ENCODE measurements at regions not wholly inside any gene's neighbourhood (a gene's known extent, or its start where the extent isn't known, plus 50 kb on each side); places are given as distances from the start of the nearest gene placed in this dataset.

GRCh38 chr17:13084420-13084819, 66.6 kb upstream of the ELAC2 start:
- no peak for DNase-seq (ENCODE audit: low read depth)

DNA sequence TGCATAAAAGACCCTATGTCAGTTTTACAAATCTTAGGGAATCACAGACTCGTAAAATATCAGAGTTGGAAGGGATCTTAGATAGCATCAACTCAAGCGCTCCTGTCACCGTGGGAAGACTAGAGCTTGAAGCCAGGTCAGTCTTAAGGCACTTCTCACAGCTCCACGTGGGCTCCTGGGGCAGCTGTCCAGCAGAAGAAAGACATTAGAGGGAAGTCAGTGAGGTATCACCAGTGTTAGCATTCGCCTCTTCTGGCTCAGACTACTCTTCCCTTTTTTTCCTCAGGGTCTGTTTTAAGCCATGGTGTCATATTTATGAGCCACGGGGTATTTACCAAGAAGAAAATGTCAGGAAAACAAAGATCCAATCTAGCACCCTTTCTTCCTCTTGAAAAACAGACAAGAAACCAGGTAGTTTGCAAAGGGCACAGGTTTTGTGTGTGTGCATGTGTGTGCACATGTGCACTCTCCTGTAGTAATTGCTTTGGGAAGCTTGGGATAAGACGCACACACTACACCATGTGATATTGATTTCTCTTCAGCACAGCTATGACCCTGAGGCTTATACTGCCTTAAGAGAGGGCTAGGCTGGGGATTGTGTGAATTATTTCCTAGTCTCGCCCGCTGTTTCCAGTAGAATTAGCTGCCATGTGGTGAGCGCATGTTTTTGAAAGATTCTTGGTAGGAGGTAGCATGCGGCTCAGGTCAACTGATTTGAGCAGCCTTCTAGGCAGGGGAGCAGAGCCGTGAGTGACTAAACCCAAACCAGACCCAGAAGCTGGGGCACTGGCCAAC, 61.0 kb upstream of the ELAC2 start:
- DNase-seq (ENCODE audit: low read depth) = no peak

- DNase-seq (ENCODE audit: low read depth) = no peak
Observed at GRCh38 chr17:13076905-13077304, 59.1 kb upstream of the ELAC2 start.

DNA sequence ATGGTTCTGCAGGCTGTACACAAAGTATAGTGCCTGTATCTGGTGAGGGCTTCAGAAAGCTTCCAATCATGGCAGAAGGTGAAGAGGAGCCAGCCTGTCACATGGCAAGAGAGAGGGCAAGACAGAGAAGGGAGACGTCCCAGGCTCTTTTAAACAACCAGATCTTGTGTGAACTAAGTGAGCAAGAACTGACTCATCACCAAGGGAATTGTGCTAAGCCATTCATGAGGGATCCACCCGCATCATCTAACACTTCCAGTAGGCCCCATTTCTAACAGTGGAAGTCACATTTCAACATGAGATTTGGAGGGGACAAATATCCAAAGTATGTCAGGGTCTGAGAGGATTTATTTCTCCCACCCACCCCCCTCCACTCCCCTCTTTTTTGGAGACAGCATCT, 56.2 kb upstream of the ELAC2 start:
- DNase-seq (ENCODE audit: low read depth) = no peak

DNA sequence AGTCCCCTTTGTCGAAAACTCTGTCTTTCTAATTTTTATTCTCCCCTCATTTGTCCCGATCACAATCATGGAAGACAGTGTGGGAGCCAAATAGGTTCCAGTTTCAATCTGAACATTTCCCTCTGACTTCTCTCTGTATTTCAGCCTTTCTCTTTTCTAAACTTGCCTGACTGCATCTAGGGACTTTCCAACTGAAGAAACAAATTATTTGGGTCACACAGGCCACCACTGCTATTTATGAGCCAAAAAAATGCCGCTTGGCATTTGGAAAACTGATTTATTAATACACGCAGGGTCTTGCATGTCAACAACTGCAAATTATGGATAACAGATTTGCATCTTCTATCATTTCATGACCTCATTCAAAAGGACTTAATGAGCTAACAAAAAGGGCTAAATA, 55.2 kb upstream of the ELAC2 start:
- DNase-seq (ENCODE audit: low read depth) = no peak

DNA sequence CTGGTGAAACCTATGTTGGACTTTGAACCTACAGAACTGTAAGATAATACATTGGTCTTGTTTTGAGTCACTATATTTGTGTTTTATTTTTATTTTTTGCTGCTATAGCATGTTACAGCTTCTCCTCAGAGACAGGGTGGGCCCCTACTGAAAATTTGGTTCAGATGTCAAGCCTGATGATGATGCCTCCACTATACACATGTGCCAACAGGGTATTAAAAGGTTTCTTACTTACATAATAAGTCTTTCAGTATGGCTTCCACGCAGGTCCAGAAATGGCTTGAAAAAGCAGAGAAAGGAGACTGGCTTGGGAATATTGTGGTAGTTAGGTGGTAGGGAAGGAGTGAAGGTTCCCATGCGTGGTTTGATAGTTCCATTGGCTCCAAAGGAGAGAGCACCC, 52.9 kb upstream of the ELAC2 start:
- no peak for DNase-seq (ENCODE audit: low read depth)

DNA sequence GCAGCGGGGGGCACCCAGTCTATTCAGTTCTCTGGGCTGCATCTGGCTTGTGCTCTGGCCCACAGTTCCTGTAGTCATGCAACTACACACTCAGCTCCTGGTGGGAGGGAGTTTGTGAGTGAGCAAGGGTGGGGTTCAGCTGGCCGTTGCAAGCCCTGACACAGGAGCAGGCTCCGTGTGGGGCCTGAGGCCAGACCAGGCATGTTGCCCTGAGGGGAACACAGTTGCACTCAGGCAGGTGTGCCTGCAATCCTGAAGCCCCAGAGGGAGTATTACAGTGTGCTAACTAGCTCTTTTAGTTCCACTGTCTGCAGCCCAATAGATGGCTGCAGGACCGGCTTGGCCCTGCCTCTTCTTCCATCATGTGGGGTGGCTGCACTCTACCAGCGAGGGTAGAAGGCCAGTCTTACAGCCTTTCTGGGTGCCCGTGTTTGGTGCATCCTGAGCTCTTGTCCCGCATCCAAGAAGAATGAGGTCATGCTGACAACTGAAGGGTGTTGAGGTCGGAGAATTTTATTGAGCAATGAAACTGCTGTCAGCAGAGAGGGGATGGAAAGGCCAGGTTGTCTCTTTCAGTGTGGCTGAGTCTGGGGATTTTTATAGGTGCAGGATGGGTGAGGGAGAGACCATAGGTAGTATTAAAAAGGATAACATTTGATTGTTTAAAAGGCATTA, 49.9 kb upstream of the ELAC2 start:
- no peak for DNase-seq (ENCODE audit: low read depth)

All from activated gamma-delta T cell treated with anti-CD3 and anti-CD28 coated beads, Interleukin-2, amount 50 U/mL, for 16 hours (primary cell).